ENCODE measurements at regions not wholly inside any gene's neighbourhood (a gene's known extent, or its start where the extent isn't known, plus 50 kb on each side); places are given as distances from the start of the nearest gene placed in this dataset.
"Not testable (repeated sequence)": the region's sequence is repeated elsewhere in the genome, so short reads cannot be mapped to it uniquely, and the experiment has no call there.

DNA sequence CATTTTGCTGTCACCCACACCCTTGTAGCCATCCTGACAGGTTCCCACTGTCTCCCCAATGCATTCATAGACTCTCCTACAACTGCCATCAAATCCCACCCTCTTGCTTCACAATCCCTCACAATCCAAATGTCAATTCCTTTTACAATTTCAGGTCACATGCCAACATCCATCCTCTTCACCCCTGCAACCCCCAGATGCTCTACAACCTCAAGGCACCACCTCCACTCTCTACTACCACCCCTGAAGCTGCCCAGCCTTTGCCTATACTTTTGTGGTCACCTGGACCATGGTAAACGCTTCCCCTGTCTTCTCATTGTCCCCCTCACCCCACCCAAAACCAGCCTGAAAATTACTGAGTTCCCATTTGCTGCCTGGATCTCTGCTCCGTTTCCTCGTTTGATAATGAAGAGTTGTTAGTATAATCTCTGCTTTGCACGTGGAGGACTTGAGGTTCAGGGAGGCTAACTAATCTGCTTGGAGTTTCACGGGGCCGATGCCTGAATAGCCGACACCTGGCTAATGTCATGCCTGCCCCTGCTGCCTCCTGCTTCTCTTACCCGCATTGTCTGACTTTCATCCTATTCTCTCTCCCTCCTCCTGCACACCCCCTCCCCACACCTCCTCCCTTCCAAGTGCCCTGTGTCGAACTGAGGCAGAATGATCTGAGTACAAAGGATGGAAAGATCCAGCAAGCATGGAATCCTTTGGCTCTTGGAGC is 82.4 kb upstream of the TOX2 start:
- Mint-ChIP-seq H3K9me3 (peaks cover 5% of the 10 kb centered on the region), H3K27ac (no peak overlapping the region), H3K4me1 (ENCODE audit: low read depth) (peaks cover 1% of the 10 kb centered on the region), H3K4me3 (no peak overlapping the region), H3K36me3 (ENCODE audit: low read depth) (peaks cover 4% of the 10 kb centered on the region), H3K27me3 (ENCODE audit: insufficient read depth) (peaks cover 1% of the 10 kb centered on the region)
- intact Hi-C loops (cut with micrococcal nuclease) = no loop called here
- no peak for DNase-seq (ENCODE audit: low spot score)

DNA sequence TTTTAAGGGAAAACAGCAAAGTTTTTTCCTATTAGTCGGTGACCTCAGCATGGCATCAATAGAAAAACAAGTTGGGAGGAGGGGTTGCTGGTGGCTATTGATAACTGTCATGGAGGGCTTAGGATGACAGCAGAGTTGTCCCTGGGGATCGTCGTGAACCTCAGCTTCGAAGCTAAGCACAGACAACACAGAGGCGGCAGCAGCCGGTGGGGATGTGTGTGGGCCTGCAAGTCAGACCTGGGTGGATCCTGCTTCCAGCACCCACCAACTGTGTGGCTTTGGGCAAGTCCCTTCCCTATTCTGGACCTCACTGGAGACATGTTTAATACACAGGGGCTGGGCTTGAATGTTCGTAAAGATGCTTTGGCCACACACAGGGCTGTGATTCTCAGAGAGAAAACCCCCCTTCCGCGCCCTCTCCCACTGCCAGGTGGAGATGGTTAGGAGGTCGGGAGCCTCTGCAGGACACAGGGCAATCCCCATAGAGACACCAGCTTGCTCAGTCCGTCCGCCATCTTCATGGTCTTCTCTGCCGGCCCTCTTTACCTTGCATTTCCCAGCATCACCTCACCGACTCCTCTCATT is 83.1 kb upstream of the TOX2 start:
- Mint-ChIP-seq H3K27me3 (ENCODE audit: insufficient read depth) (peaks cover 1% of the 10 kb centered on the region), H3K4me1 (ENCODE audit: low read depth) (no peaks in the 10 kb centered on the region), H3K9me3 (peaks cover 5% of the 10 kb centered on the region), H3K27ac (no peak overlapping the region), H3K36me3 (ENCODE audit: low read depth) (peaks cover 4% of the 10 kb centered on the region), H3K4me3 (no peak overlapping the region)
- DNase-seq (ENCODE audit: low spot score) = no peak
- intact Hi-C loops (cut with micrococcal nuclease) = no loop called here

DNA sequence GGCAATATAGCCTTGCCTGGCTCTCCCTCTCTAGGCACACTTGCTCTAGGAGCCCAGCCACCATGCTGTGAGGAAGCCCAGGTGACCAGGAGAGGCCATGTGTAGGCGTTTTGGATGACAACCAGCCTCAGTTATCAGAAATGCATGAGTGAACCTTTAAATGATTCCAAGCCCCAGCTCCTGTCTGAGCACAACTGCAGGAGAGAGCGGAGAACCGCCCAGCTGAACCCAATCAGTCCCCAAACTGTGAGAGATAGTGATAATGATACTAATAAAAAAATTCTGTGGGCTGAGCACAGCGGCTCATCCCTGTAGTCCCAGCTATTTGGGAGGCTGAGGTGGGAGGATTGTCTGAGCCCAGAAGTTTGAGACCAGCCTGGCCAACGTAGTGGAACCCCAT is 83.8 kb upstream of the TOX2 start:
- intact Hi-C loops (cut with micrococcal nuclease) = no loop called here
- no peaks in the 10 kb centered on the region for H3K4me1 Mint-ChIP-seq (ENCODE audit: low read depth)
- H3K9me3 Mint-ChIP-seq = peaks cover 5% of the 10 kb centered on the region
- no peak for DNase-seq (ENCODE audit: low spot score)
- no peak overlapping the region for H3K27ac Mint-ChIP-seq
- peaks cover 3% of the 10 kb centered on the region for H3K27me3 Mint-ChIP-seq (ENCODE audit: insufficient read depth)
- no peak overlapping the region for H3K4me3 Mint-ChIP-seq
- peaks cover 4% of the 10 kb centered on the region for H3K36me3 Mint-ChIP-seq (ENCODE audit: low read depth)

DNA sequence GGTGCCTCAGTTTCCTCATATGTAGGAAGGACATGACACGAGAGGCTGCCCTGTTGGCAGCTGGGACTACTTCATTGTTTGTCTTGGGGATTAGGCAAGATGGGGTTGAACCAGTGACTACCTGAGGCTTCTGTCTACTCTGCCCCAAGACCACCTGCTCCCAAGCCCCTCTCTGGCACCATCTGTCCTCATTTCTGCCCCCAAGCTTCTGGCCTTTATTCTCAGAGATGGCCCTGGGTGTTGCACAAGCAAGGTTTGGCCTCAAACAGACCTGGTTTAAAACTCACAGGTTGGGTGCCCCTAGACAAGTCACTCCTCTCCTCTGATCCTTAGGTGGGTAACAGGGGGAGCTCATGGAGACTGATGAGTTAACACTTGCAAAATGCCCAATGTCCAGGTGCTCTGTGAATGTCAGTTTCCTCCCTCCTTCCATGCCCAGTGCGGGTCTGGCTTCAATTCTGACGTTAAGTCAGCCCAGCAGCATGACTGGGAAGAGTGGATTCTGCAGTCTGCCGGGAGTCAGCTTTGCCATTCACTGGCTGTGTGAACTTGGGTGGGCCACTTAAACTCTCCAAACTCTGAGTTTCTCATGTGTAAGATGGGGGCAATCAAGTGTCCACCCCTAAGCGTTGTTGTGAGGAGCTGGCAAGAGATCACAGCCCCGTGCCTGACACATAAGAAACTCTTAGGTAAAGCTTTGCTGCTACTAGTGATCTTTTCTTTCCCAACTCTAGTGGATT is 84.5 kb upstream of the TOX2 start:
- peaks cover 2% of the 10 kb centered on the region for H3K4me1 Mint-ChIP-seq (ENCODE audit: low read depth)
- peaks cover 5% of the 10 kb centered on the region for H3K9me3 Mint-ChIP-seq
- no peak overlapping the region for H3K27ac Mint-ChIP-seq
- no peak overlapping the region for H3K4me3 Mint-ChIP-seq
- no peak for DNase-seq (ENCODE audit: low spot score)
- H3K27me3 Mint-ChIP-seq (ENCODE audit: insufficient read depth) = peaks cover 3% of the 10 kb centered on the region
- peaks cover 4% of the 10 kb centered on the region for H3K36me3 Mint-ChIP-seq (ENCODE audit: low read depth)
- intact Hi-C loops (cut with micrococcal nuclease) = no loop called here

DNA sequence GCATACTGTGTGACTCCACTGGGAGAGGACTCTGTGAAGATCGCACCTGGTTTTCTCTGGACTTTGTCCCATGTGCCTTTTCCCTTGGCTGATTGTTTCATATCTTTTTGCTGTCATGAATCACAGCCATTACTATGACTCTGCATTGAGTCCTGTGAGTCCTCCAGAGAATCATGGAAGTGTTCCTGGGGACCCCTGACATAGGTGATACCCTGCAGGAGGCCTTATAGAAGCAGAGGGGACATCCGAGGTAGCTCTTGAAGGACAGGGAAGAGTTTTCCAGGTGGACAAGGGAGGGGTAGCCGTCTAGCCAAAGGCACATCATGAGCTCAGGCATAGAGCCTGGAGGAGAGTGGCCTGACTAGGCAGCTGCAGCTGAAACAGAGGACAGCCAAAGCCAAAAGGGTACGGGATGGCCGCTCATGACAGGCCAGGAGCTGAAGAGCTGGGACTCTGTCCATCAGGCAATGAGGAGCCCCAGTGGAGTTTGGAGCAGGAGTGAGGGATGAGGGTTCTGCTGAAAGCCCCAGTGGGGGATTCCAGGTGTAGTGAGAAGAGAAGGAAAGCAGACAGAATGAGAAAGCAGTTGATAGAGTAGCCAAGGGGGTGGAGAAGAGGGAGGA is 86.6 kb upstream of the TOX2 start:
- DNase-seq (ENCODE audit: low spot score) = no peak
- intact Hi-C loops (cut with micrococcal nuclease) = no loop called here
- Mint-ChIP-seq H3K27ac (no peak overlapping the region), H3K36me3 (ENCODE audit: low read depth) (peaks cover 4% of the 10 kb centered on the region), H3K4me1 (ENCODE audit: low read depth) (peaks cover 6% of the 10 kb centered on the region), H3K27me3 (ENCODE audit: insufficient read depth) (peaks cover 2% of the 10 kb centered on the region), H3K4me3 (no peak overlapping the region), H3K9me3 (peaks cover 5% of the 10 kb centered on the region)

DNA sequence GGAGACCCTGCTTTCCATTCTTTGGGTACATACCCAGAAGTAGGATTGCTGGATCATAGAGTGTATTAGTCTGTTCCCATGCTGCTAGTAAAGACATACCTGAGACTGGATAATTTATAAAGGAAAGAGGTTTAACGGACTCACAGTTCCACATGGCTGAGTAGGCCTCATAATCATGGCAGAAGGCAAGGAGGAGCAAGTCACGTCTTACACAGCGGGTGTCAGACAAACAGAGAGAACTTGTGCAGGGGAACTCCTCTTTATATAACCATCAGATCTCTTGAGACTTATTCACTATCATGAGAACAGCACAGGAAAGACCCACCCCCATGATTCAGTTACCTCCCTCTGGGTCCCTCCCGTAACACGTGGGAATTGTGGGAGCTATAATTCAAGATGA is 87.7 kb upstream of the TOX2 start:
- H3K27me3 Mint-ChIP-seq (ENCODE audit: insufficient read depth); DNase-seq (ENCODE audit: low spot score): not testable (repeated sequence)

DNA sequence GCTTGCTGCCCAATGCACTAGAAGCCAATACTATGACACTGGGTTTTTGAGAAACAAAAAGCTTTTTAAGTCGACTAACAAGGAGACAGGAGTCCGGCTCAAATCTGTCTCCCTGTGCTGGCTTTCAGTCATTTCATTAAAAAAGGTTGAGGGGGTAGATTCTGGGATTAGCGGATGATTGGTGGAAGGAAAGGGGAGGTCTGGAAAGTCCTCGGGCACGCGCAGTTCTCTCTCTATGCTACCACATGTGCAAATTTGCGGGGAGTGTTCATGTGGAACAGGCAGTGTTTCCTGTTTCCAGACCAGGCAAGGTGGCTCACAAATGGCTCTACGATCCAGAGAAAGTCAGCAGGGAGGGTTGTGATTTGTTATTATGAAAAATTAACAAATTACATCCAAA is 89.1 kb upstream of the TOX2 start:
- intact Hi-C loops (cut with micrococcal nuclease) = no loop called here
- DNase-seq (ENCODE audit: low spot score) = no peak
- H3K27ac Mint-ChIP-seq = no peak overlapping the region
- H3K36me3 Mint-ChIP-seq (ENCODE audit: low read depth) = peaks cover under 1% of the 10 kb centered on the region
- H3K4me1 Mint-ChIP-seq (ENCODE audit: low read depth) = peaks cover 13% of the 10 kb centered on the region
- H3K4me3 Mint-ChIP-seq = no peak overlapping the region
- peaks cover 2% of the 10 kb centered on the region for H3K27me3 Mint-ChIP-seq (ENCODE audit: insufficient read depth)
- H3K9me3 Mint-ChIP-seq = peaks cover 1% of the 10 kb centered on the region

More for the DNA sequence above, 87.7 kb upstream of the TOX2 start:
- H3K4me1 Mint-ChIP-seq (ENCODE audit: low read depth); H3K27ac Mint-ChIP-seq; H3K36me3 Mint-ChIP-seq (ENCODE audit: low read depth); H3K4me3 Mint-ChIP-seq; intact Hi-C loops (cut with micrococcal nuclease); H3K9me3 Mint-ChIP-seq: not testable (repeated sequence)

DNA sequence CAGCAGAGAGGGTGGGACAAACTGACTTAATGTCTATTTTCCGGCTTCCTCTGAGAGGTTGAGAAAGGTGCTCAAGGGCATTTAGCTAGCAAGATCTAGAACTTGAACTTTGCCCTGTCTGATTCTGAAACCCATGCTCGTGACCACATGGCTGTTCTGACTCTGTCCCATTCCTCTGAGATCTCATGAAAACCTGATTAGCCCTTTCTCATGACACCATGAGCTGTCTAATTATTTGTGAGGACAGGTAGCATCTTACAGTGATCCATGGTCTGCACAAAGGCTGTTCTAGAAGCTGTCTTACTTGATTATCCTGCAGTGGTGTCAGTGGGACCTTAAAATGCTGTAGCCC is 89.6 kb upstream of the TOX2 start:
- H3K27me3 Mint-ChIP-seq (ENCODE audit: insufficient read depth) = peaks cover 2% of the 10 kb centered on the region
- H3K4me3 Mint-ChIP-seq = no peak overlapping the region
- H3K27ac Mint-ChIP-seq = no peak overlapping the region
- DNase-seq (ENCODE audit: low spot score) = no peak
- peaks cover 13% of the 10 kb centered on the region for H3K4me1 Mint-ChIP-seq (ENCODE audit: low read depth)
- intact Hi-C loops (cut with micrococcal nuclease) = no loop called here
- no peaks in the 10 kb centered on the region for H3K9me3 Mint-ChIP-seq
- H3K36me3 Mint-ChIP-seq (ENCODE audit: low read depth) = no peaks in the 10 kb centered on the region

DNA sequence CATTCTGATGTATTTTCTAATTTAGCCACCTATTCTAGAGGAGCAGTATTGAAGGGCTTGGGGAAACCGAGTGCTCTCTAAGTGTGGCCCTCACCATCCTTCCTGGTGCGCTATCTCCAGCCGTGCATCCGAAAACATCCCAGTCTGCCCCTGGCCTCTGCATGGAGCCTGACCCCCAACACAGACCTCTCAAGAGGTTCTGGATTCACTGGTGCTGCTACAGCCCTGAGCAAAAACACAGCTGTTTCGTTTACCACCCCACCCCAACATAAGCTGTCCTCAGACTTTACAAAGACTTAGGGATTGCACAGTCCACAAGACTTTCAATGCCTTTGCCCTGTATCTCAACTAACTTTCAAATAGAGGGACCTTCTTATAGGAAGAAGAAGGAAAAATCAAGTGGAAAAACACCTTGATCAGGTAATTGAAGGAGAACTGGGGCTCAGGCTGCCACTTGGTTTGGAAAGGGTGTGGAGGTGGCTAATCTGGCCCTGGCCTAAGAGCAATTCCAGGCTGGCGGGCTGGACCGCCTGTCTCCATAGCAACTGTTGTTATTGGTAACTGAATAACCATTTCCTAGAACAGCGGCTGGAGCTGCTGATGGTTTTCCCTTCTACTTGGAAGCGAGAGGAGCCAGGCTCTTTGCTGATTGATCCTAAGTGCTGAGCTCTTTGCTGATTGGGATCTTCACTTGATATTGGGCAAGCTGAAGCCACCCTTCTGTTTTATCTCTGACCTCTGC is 90.2 kb upstream of the TOX2 start:
- H3K4me1 Mint-ChIP-seq (ENCODE audit: low read depth) = peaks cover 13% of the 10 kb centered on the region
- intact Hi-C loops (cut with micrococcal nuclease) = no loop called here
- no peak overlapping the region for H3K4me3 Mint-ChIP-seq
- no peaks in the 10 kb centered on the region for H3K36me3 Mint-ChIP-seq (ENCODE audit: low read depth)
- no peak overlapping the region for H3K27ac Mint-ChIP-seq
- no peaks in the 10 kb centered on the region for H3K9me3 Mint-ChIP-seq
- DNase-seq (ENCODE audit: low spot score) = no peak
- H3K27me3 Mint-ChIP-seq (ENCODE audit: insufficient read depth) = peaks cover 2% of the 10 kb centered on the region

DNA sequence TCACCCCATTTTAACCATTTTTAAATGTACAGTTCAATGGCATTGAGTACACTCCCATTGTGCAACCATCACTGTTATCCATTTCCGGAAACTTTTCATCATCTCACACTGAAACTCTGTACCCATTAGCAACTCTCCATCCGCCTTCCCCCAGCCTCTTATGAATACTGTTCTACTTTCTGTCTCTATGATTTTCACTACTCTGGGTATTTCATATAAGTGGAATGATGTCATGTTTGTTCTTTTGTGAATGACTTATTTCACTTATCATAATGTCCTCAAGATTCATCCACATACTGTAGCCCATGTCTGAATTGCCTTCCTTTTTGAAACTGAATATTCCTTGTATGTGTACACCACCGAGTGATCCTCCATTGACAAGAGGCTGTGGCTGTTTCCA is 92.9 kb upstream of the TOX2 start:
- peaks cover 13% of the 10 kb centered on the region for H3K4me1 Mint-ChIP-seq (ENCODE audit: low read depth)
- H3K9me3 Mint-ChIP-seq = no peaks in the 10 kb centered on the region
- H3K27ac Mint-ChIP-seq = peak overlapping the region; percentile 2
- DNase-seq (ENCODE audit: low spot score) = no peak
- peaks cover 2% of the 10 kb centered on the region for H3K27me3 Mint-ChIP-seq (ENCODE audit: insufficient read depth)
- H3K4me3 Mint-ChIP-seq = no peak overlapping the region
- intact Hi-C loops (cut with micrococcal nuclease) = no loop called here
- H3K36me3 Mint-ChIP-seq (ENCODE audit: low read depth) = no peaks in the 10 kb centered on the region

DNA sequence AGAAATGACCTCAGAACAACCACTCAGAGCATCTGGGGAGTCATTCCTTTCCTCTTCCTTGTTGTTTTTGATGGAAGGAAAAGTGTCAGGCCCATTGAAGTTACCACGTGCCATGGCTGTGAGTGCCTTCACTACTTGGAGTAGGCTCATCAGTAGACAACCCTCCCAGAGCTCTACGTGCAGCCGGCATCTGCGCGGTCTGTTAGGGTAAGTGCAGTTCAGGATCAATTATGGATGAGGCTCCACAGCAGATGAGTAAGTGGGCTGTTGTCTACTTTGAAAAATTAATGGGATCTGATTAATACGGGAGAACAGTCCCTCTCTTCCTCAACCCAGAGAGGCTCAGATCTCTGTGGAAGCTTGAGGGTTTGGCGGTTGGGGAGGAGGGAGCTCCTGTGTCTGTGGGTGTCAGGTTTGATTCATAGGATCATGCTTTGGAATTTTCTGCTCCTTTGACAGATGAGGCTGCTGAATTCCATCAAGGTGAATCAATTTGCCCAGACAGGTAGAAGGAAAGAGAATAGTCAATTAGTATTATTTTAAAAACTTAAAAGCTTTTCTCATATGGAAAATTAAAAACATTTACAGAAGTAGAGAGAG is 93.8 kb upstream of the TOX2 start:
- peaks cover 13% of the 10 kb centered on the region for H3K4me1 Mint-ChIP-seq (ENCODE audit: low read depth)
- H3K36me3 Mint-ChIP-seq (ENCODE audit: low read depth) = no peaks in the 10 kb centered on the region
- H3K27ac Mint-ChIP-seq = no peak overlapping the region
- no peak overlapping the region for H3K4me3 Mint-ChIP-seq
- no peak for DNase-seq (ENCODE audit: low spot score)
- no peaks in the 10 kb centered on the region for H3K27me3 Mint-ChIP-seq (ENCODE audit: insufficient read depth)
- H3K9me3 Mint-ChIP-seq = no peaks in the 10 kb centered on the region
- intact Hi-C loops (cut with micrococcal nuclease) = no loop called here

DNA sequence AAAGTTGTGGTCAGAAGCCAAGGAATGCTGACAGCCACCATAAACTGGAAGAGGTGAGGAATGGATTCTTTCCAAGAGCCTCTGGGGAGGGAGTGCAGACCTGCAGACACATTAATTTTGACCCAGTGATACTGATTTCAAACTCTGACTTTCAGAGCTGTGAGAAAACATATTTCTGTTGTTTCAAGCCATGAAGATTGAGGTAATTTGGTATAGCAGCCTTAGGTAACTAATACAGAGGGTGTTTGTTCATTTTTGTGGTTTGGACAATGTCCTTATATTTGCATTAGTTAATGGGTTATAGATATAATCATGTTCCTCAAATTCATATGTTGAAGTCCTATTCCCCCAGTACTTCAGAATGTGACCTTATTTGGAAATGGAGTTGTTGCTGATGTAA is 85.4 kb upstream of the GTSF1L start:
- no peak overlapping the region for H3K4me3 Mint-ChIP-seq
- peaks cover 44% of the 10 kb centered on the region for H3K9me3 Mint-ChIP-seq
- peaks cover 2% of the 10 kb centered on the region for H3K27me3 Mint-ChIP-seq (ENCODE audit: insufficient read depth)
- intact Hi-C loops (cut with micrococcal nuclease) = no loop called here
- H3K27ac Mint-ChIP-seq = no peak overlapping the region
- H3K36me3 Mint-ChIP-seq (ENCODE audit: low read depth) = peaks cover 12% of the 10 kb centered on the region
- H3K4me1 Mint-ChIP-seq (ENCODE audit: low read depth) = no peaks in the 10 kb centered on the region
- no peak for DNase-seq (ENCODE audit: low spot score)
